SK-N-SH (cell line): ENCODE measurements at regions not wholly inside any gene's neighbourhood (a gene's known extent, or its start where the extent isn't known, plus 50 kb on each side); places are given as distances from the start of the nearest gene placed in this dataset.

Experiments used
- CHD2 ChIP-seq: fragments of 150-350 bp; IDR thresholded peaks from 2 replicates; pipeline ENCODE4 v1.6.1; 2018; ENCODE audit warnings: low read length; ENCODE audit not compliant: partially characterized antibody
- CTCF ChIP-seq: fragments of 200-600 bp; sonication (generic); IDR thresholded peaks from 2 replicates; pipeline ENCODE4 v1.6.1; 2017; ENCODE audit warnings: antibody characterized with exemption, mild to moderate bottlenecking, moderate library complexity
- EP300 ChIP-seq, 2 experiments: IDR thresholded peaks; 2 replicates each; pipeline versions ENCODE4 v1.4.0 to v1.6.1; 2012; ENCODE audit warnings: borderline replicate concordance in 1 of 2, low read depth in 1 of 2, low read length in 1 of 2
- EZH2phosphoT487 ChIP-seq: fragments of 200-600 bp; sonication (generic); IDR thresholded peaks from 2 replicates; pipeline ENCODE4 v1.6.1; 2017; ENCODE audit warnings: low read depth, mixed run types, mild to moderate bottlenecking, antibody characterized with exemption, moderate library complexity, borderline replicate concordance
- MAX ChIP-seq: IDR thresholded peaks from 2 replicates; pipeline ENCODE4 v1.4.0; 2012; ENCODE audit warnings: low read depth
- NRF1 ChIP-seq: IDR thresholded peaks from 2 replicates; pipeline ENCODE4 v1.6.1; 2012; ENCODE audit warnings: low read depth, mild to moderate bottlenecking, low read length
- RAD21 ChIP-seq: IDR thresholded peaks from 2 replicates; pipeline ENCODE4 v1.6.1; 2012; ENCODE audit warnings: mild to moderate bottlenecking, low read length
- RCOR1 ChIP-seq: fragments of 150-350 bp; IDR thresholded peaks from 2 replicates; pipeline ENCODE4 v1.6.1; 2017; ENCODE audit warnings: antibody characterized with exemption, low read length
- TEAD4 ChIP-seq: IDR thresholded peaks from 2 replicates; pipeline ENCODE4 v1.4.0; 2012; ENCODE audit warnings: mild to moderate bottlenecking, borderline replicate concordance; ENCODE audit not compliant: insufficient read depth
- USF1 ChIP-seq: IDR thresholded peaks from 2 replicates; pipeline ENCODE4 v1.4.0; 2012; ENCODE audit warnings: low read depth, borderline replicate concordance
- TF ChIP-seq, protein P1 (sequence below): IDR thresholded peaks from 2 replicates; pipeline ENCODE4 v1.6.1; 2012; ENCODE audit warnings: mild to moderate bottlenecking, low read depth, low read length, moderate library complexity

DNA sequence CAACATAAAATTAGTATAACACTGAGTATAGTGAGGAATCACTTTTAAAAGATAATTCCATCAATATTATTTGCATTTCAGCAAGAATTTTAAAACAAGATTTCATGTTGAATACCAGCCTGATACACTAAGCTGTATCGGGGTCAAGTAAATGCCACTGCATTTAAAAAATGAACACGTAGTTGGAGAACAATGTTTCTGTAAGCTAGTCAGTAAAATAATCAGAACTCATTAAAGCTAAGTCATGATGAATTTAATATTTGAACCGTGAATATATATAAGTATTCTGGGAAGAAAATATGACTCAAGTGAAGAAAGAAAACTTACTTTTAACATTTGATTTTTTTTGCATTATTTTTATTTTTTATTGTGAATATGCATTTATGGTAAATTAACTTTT, 611.0 kb upstream of the PABPC4L start:
- TF ChIP-seq CHD2 (no peak), EP300 (IDR thresholded peaks at IDR 0.05; ENCODE audit: borderline replicate concordance in 1 of 2, low read depth in 1 of 2, low read length in 1 of 2) (no peak), CTCF (no peak), RCOR1 (no peak), EZH2phosphoT487 (no peak), USF1 (no peak), RAD21 (no peak), MAX (no peak), TEAD4 (no peak), NRF1 (no peak)
- TF ChIP-seq, protein P1, sequence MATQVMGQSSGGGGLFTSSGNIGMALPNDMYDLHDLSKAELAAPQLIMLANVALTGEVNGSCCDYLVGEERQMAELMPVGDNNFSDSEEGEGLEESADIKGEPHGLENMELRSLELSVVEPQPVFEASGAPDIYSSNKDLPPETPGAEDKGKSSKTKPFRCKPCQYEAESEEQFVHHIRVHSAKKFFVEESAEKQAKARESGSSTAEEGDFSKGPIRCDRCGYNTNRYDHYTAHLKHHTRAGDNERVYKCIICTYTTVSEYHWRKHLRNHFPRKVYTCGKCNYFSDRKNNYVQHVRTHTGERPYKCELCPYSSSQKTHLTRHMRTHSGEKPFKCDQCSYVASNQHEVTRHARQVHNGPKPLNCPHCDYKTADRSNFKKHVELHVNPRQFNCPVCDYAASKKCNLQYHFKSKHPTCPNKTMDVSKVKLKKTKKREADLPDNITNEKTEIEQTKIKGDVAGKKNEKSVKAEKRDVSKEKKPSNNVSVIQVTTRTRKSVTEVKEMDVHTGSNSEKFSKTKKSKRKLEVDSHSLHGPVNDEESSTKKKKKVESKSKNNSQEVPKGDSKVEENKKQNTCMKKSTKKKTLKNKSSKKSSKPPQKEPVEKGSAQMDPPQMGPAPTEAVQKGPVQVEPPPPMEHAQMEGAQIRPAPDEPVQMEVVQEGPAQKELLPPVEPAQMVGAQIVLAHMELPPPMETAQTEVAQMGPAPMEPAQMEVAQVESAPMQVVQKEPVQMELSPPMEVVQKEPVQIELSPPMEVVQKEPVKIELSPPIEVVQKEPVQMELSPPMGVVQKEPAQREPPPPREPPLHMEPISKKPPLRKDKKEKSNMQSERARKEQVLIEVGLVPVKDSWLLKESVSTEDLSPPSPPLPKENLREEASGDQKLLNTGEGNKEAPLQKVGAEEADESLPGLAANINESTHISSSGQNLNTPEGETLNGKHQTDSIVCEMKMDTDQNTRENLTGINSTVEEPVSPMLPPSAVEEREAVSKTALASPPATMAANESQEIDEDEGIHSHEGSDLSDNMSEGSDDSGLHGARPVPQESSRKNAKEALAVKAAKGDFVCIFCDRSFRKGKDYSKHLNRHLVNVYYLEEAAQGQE = no peak
